ENCODE measurements at regions not wholly inside any gene's neighbourhood (a gene's known extent, or its start where the extent isn't known, plus 50 kb on each side); places are given as distances from the start of the nearest gene placed in this dataset.
"Not testable (repeated sequence)": the region's sequence is repeated elsewhere in the genome, so short reads cannot be mapped to it uniquely, and the experiment has no call there.

DNA sequence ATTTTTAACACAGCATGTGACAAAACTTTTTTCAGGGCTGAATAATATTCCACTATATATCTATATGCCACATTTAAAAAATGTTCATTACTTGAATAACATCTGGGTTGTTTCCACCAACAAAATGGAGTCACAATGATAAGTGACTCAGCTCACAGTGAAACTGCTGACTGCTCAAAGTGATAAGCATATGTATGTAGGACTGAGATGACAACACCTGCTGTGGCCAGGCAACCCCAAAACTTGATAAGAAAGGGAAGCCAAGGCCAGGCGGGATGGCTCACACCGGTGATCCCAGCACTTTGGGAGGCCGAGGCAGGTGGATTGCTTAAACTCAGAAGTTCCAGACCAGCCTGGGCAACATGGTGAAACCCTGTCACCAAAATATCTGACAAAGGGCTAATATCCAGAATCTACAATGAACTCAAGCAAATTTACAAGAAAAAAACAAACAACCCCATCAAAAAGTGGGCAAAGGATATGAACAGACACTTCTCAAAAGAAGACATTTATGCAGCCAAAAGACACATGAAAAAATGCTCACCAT lies 99.2 kb upstream of the TERB2 start:
- TF ChIP-seq EZH2 (IDR thresholded peaks at IDR 0.05; ENCODE audit: borderline replicate concordance, insufficient read depth, low read length, poor library complexity, severe bottlenecking); RAD21 (conservative IDR thresholded peaks at IDR 0.05); EP300 (conservative IDR thresholded peaks at IDR 0.05; ENCODE audit: poor library complexity, severe bottlenecking); MXI1 (conservative IDR thresholded peaks at IDR 0.05; ENCODE audit: poor library complexity, severe bottlenecking); TAF1 (IDR thresholded peaks at IDR 0.05; ENCODE audit: low read depth); SMC3 (conservative IDR thresholded peaks at IDR 0.05; ENCODE audit: poor library complexity): not testable (repeated sequence)
- TF ChIP-seq, protein P1, sequence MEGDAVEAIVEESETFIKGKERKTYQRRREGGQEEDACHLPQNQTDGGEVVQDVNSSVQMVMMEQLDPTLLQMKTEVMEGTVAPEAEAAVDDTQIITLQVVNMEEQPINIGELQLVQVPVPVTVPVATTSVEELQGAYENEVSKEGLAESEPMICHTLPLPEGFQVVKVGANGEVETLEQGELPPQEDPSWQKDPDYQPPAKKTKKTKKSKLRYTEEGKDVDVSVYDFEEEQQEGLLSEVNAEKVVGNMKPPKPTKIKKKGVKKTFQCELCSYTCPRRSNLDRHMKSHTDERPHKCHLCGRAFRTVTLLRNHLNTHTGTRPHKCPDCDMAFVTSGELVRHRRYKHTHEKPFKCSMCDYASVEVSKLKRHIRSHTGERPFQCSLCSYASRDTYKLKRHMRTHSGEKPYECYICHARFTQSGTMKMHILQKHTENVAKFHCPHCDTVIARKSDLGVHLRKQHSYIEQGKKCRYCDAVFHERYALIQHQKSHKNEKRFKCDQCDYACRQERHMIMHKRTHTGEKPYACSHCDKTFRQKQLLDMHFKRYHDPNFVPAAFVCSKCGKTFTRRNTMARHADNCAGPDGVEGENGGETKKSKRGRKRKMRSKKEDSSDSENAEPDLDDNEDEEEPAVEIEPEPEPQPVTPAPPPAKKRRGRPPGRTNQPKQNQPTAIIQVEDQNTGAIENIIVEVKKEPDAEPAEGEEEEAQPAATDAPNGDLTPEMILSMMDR (IDR thresholded peaks at IDR 0.05; ENCODE audit: poor library complexity, severe bottlenecking) = not testable (repeated sequence)
- TF ChIP-seq, protein P2, sequence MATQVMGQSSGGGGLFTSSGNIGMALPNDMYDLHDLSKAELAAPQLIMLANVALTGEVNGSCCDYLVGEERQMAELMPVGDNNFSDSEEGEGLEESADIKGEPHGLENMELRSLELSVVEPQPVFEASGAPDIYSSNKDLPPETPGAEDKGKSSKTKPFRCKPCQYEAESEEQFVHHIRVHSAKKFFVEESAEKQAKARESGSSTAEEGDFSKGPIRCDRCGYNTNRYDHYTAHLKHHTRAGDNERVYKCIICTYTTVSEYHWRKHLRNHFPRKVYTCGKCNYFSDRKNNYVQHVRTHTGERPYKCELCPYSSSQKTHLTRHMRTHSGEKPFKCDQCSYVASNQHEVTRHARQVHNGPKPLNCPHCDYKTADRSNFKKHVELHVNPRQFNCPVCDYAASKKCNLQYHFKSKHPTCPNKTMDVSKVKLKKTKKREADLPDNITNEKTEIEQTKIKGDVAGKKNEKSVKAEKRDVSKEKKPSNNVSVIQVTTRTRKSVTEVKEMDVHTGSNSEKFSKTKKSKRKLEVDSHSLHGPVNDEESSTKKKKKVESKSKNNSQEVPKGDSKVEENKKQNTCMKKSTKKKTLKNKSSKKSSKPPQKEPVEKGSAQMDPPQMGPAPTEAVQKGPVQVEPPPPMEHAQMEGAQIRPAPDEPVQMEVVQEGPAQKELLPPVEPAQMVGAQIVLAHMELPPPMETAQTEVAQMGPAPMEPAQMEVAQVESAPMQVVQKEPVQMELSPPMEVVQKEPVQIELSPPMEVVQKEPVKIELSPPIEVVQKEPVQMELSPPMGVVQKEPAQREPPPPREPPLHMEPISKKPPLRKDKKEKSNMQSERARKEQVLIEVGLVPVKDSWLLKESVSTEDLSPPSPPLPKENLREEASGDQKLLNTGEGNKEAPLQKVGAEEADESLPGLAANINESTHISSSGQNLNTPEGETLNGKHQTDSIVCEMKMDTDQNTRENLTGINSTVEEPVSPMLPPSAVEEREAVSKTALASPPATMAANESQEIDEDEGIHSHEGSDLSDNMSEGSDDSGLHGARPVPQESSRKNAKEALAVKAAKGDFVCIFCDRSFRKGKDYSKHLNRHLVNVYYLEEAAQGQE (IDR thresholded peaks at IDR 0.05; ENCODE audit: borderline replicate concordance) = not testable (repeated sequence)

Measured in neural cell (in vitro differentiated cells).